PC-3 (cell line): ENCODE measurements at regions not wholly inside any gene's neighbourhood (a gene's known extent, or its start where the extent isn't known, plus 50 kb on each side); places are given as distances from the start of the nearest gene placed in this dataset.

Experiments
- CTCF ChIP-seq: fragments of 300-600 bp; sonication (generic); conservative IDR thresholded peaks from 2 replicates; pipeline ENCODE4 v1.5.1; 2017; ENCODE audit warnings: antibody characterized with exemption, low read depth, mild to moderate bottlenecking, low read length
- EZH2 ChIP-seq: fragments of 300-600 bp; sonication (generic); IDR thresholded peaks from one replicate; pipeline ENCODE4 v1.6.1; 2017; ENCODE audit warnings: antibody characterized with exemption, mild to moderate bottlenecking, low read length; ENCODE audit not compliant: unreplicated experiment
- EZH2phosphoT487 ChIP-seq: fragments of 300-600 bp; sonication (generic); IDR thresholded peaks from 2 replicates; pipeline ENCODE4 v1.6.1; 2018; ENCODE audit warnings: mild to moderate bottlenecking, antibody characterized with exemption, low read length, borderline replicate concordance

GRCh38 chr1:79704067-79704466 is 697.5 kb upstream of the ADGRL4 start:
- no peak for TF ChIP-seq CTCF
- no peak for TF ChIP-seq EZH2phosphoT487
- no peak for TF ChIP-seq EZH2
